Trophoblast cell (in vitro differentiated cells and primary cell): ENCODE measurements at regions not wholly inside any gene's neighbourhood (a gene's known extent, or its start where the extent isn't known, plus 50 kb on each side); places are given as distances from the start of the nearest gene placed in this dataset.

Experiments used
- DNase-seq, 2 donors: peaks; one replicate each; pipeline ENCODE4 v3.0.0-alpha.2; 2016
- H2AFZ ChIP-seq: 2 replicates; pipeline ENCODE4 v1.6.1; 2013; ENCODE audit warnings: low read length, moderate library complexity, mild to moderate bottlenecking; ENCODE audit not compliant: insufficient read depth, poor library complexity
- H2AK5ac ChIP-seq: 2 replicates; pipeline ENCODE4 v1.6.1; 2013; ENCODE audit warnings: mild to moderate bottlenecking, low read length
- H2BK120ac ChIP-seq: 2 replicates; pipeline ENCODE4 v1.6.1; 2013; ENCODE audit warnings: low read length, mild to moderate bottlenecking, moderate library complexity; ENCODE audit not compliant: insufficient read depth, poor library complexity
- H2BK12ac ChIP-seq: 2 replicates; pipeline ENCODE4 v1.6.1; 2013; ENCODE audit warnings: mild to moderate bottlenecking, low read length, moderate library complexity
- H2BK5ac ChIP-seq: 2 replicates; pipeline ENCODE4 v1.6.1; 2013; ENCODE audit warnings: low read length, low read depth, moderate library complexity, mild to moderate bottlenecking; ENCODE audit not compliant: poor library complexity
- H3K14ac ChIP-seq: 2 replicates; pipeline ENCODE4 v1.6.1; 2013; ENCODE audit warnings: mild to moderate bottlenecking, low read length
- H3K18ac ChIP-seq: 2 replicates; pipeline ENCODE4 v1.6.1; 2013; ENCODE audit warnings: mild to moderate bottlenecking, low read length
- H3K23ac ChIP-seq: 2 replicates; pipeline ENCODE4 v1.6.1; 2013; ENCODE audit warnings: low read length
- H3K27ac ChIP-seq: 2 replicates; pipeline ENCODE4 v1.5.1; 2013; ENCODE audit warnings: low read depth, mild to moderate bottlenecking, inconsistent platforms, low read length, moderate library complexity
- H3K27me3 ChIP-seq: 2 replicates; pipeline ENCODE4 v1.6.1; 2013; ENCODE audit warnings: inconsistent platforms, mild to moderate bottlenecking, low read length, moderate library complexity; ENCODE audit not compliant: insufficient read depth
- H3K36me3 ChIP-seq, 2 experiments: 1 replicate in 1 of 2; 2 replicates in 1 of 2; pipeline ENCODE4 v1.6.1; 2013; ENCODE audit warnings: low read length in 2 of 2, mild to moderate bottlenecking in 2 of 2, moderate library complexity in 1 of 2; ENCODE audit not compliant: insufficient read depth in 2 of 2, control insufficient read depth in 1 of 2
- H3K4ac ChIP-seq: 2 replicates; pipeline ENCODE4 v1.6.1; 2013; ENCODE audit warnings: low read depth, mild to moderate bottlenecking, low read length, moderate library complexity
- H3K4me1 ChIP-seq, 2 experiments: 1 replicate in 1 of 2; 2 replicates in 1 of 2; pipeline ENCODE4 v1.6.1; 2013; ENCODE audit warnings: low read length in 2 of 2, mild to moderate bottlenecking in 2 of 2, moderate library complexity in 1 of 2; ENCODE audit not compliant: insufficient read depth in 2 of 2, control insufficient read depth in 1 of 2
- H3K4me2 ChIP-seq: 2 replicates; pipeline ENCODE4 v1.6.1; 2013; ENCODE audit warnings: inconsistent platforms, mild to moderate bottlenecking, low read length, moderate library complexity
- H3K4me3 ChIP-seq: 2 replicates; pipeline ENCODE4 v1.5.1; 2013; ENCODE audit warnings: mild to moderate bottlenecking, low read depth, low read length, inconsistent platforms
- H3K79me1 ChIP-seq: one replicate; pipeline ENCODE4 v1.6.1; 2013; ENCODE audit warnings: low read length
- H3K79me2 ChIP-seq: 2 replicates; pipeline ENCODE4 v1.6.1; 2013; ENCODE audit warnings: low read length, mild to moderate bottlenecking; ENCODE audit not compliant: control insufficient read depth, insufficient read depth, poor library complexity
- H3K9ac ChIP-seq: 2 replicates; pipeline ENCODE4 v1.6.1; 2013; ENCODE audit warnings: mild to moderate bottlenecking, low read length
- H3K9me3 ChIP-seq: 2 replicates; pipeline ENCODE4 v1.6.1; 2013; ENCODE audit warnings: low read depth, mild to moderate bottlenecking, control low read depth, inconsistent platforms, low read length; ENCODE audit not compliant: insufficient read depth
- H4K12ac ChIP-seq: 2 replicates; pipeline ENCODE4 v1.6.1; 2013; ENCODE audit warnings: low read depth, mild to moderate bottlenecking, low read length, moderate library complexity
- H4K8ac ChIP-seq: 2 replicates; pipeline ENCODE4 v1.6.1; 2013; ENCODE audit warnings: low read depth, mild to moderate bottlenecking, low read length, moderate library complexity
- H4K91ac ChIP-seq: one replicate; pipeline ENCODE4 v1.6.1; 2013; ENCODE audit warnings: low read depth, mild to moderate bottlenecking, low read length, moderate library complexity
- WGBS: extraction: QIAGEN DNeasy Blood & Tissue Kit; methylation state at CpG from one replicate; pipeline ENCODE4 v1.1.7; 2013; ENCODE audit warnings: missing lambda C conversion rate; ENCODE audit not compliant: insufficient read length, insufficient coverage; ENCODE audit errors: extremely low coverage; 5-methylcytosine and 5-hydroxymethylcytosine counted together

GRCh38 chr12:89831310-89832095 lies 122.9 kb upstream of the ATP2B1 start:
- peaks cover 0 to 11% of the 10 kb centered on the region in 2 experiments for H3K4me1 ChIP-seq
- H3K27me3 ChIP-seq, result no peaks in the 10 kb centered on the region
- no peak overlapping the region for H3K9ac ChIP-seq
- no peak overlapping the region for H2AK5ac ChIP-seq
- H4K91ac ChIP-seq, result peak overlapping the region; percentile 17
- WGBS, result no CpG with 5 or more reads among the region's 5 CpGs
- no peak overlapping the region for H3K4me3 ChIP-seq
- peak overlapping the region; percentile 83 for H2BK12ac ChIP-seq
- no peak overlapping the region for H3K23ac ChIP-seq
- no peak overlapping the region for H2AFZ ChIP-seq
- no peak overlapping the region for H3K4ac ChIP-seq
- H3K14ac ChIP-seq, result no peak overlapping the region
- no peaks in the 10 kb centered on the region for H3K9me3 ChIP-seq
- DNase-seq, result no peak
- no peak overlapping the region for H3K18ac ChIP-seq
- no peak overlapping the region for H4K8ac ChIP-seq
- no peak overlapping the region for H3K27ac ChIP-seq
- H4K12ac ChIP-seq, result no peak overlapping the region
- no peak overlapping the region for H2BK120ac ChIP-seq
- no peak overlapping the region for H3K4me2 ChIP-seq
- no peaks in the 10 kb centered on the region for H3K36me3 ChIP-seq
- H2BK5ac ChIP-seq, result no peak overlapping the region
- H3K79me2 ChIP-seq, result no peaks in the 10 kb centered on the region
- peaks cover 16% of the 10 kb centered on the region for H3K79me1 ChIP-seq

GRCh38 chr12:89829434-89829975 lies 120.9 kb upstream of the ATP2B1 start:
- H3K79me2 ChIP-seq, result no peaks in the 10 kb centered on the region
- H3K18ac ChIP-seq, result no peak overlapping the region
- no peak overlapping the region for H2BK12ac ChIP-seq
- peak overlapping the region; percentile 95 for H3K27ac ChIP-seq
- H3K4ac ChIP-seq, result no peak overlapping the region
- peak overlapping the region; percentile 37 for H3K4me2 ChIP-seq
- no CpG with 5 or more reads among the region's 2 CpGs for WGBS
- H4K8ac ChIP-seq, result no peak overlapping the region
- peaks cover 26% of the 10 kb centered on the region for H3K79me1 ChIP-seq
- H3K4me3 ChIP-seq, result no peak overlapping the region
- H4K12ac ChIP-seq, result no peak overlapping the region
- no peak overlapping the region for H3K14ac ChIP-seq
- peak overlapping the region; percentile 94 for H2BK120ac ChIP-seq
- no peaks in the 10 kb centered on the region for H3K9me3 ChIP-seq
- no peak overlapping the region for H4K91ac ChIP-seq
- H2BK5ac ChIP-seq, result peak overlapping the region; percentile 98
- H2AK5ac ChIP-seq, result no peak overlapping the region
- DNase-seq, result peak; percentile 36 to 91
- no peaks in the 10 kb centered on the region for H3K27me3 ChIP-seq
- H3K4me1 ChIP-seq, result peaks cover 0 to 15% of the 10 kb centered on the region in 2 experiments
- H3K9ac ChIP-seq, result no peak overlapping the region
- no peaks in the 10 kb centered on the region for H3K36me3 ChIP-seq
- no peak overlapping the region for H2AFZ ChIP-seq
- H3K23ac ChIP-seq, result no peak overlapping the region

- H3K23ac ChIP-seq, result no peak overlapping the region
- no peak overlapping the region for H3K18ac ChIP-seq
- no peak overlapping the region for H2BK5ac ChIP-seq
- H3K14ac ChIP-seq, result no peak overlapping the region
- no peak overlapping the region for H4K8ac ChIP-seq
- no peaks in the 10 kb centered on the region for H3K27me3 ChIP-seq
- peaks cover 26% of the 10 kb centered on the region for H3K79me1 ChIP-seq
- no peak overlapping the region for H3K4me2 ChIP-seq
- H2AFZ ChIP-seq, result no peak overlapping the region
- H3K9ac ChIP-seq, result no peak overlapping the region
- H3K9me3 ChIP-seq, result no peaks in the 10 kb centered on the region
- no peak overlapping the region for H4K12ac ChIP-seq
- no peaks in the 10 kb centered on the region for H3K36me3 ChIP-seq
- H4K91ac ChIP-seq, result no peak overlapping the region
- WGBS, result no CpG with 5 or more reads among the region's 2 CpGs
- no peak for DNase-seq
- no peak overlapping the region for H2BK120ac ChIP-seq
- H2BK12ac ChIP-seq, result no peak overlapping the region
- H3K4me3 ChIP-seq, result no peak overlapping the region
- H3K4me1 ChIP-seq, result peaks cover 0 to 15% of the 10 kb centered on the region in 2 experiments
- H2AK5ac ChIP-seq, result no peak overlapping the region
- no peak overlapping the region for H3K27ac ChIP-seq
- no peaks in the 10 kb centered on the region for H3K79me2 ChIP-seq
- no peak overlapping the region for H3K4ac ChIP-seq
Observed at GRCh38 chr12:89828575-89828974, 119.9 kb upstream of the ATP2B1 start.

- H3K14ac ChIP-seq, result no peak overlapping the region
- H3K36me3 ChIP-seq, result no peaks in the 10 kb centered on the region
- no peak overlapping the region for H4K8ac ChIP-seq
- no peak overlapping the region for H2BK12ac ChIP-seq
- no peaks in the 10 kb centered on the region for H3K79me2 ChIP-seq
- H3K9ac ChIP-seq, result no peak overlapping the region
- peak overlapping the region; percentile 93 for H3K27ac ChIP-seq
- H3K23ac ChIP-seq, result no peak overlapping the region
- H3K4ac ChIP-seq, result no peak overlapping the region
- no peak overlapping the region for H4K12ac ChIP-seq
- H3K4me1 ChIP-seq, result peaks cover 0 to 15% of the 10 kb centered on the region in 2 experiments
- H2AFZ ChIP-seq, result no peak overlapping the region
- no peaks in the 10 kb centered on the region for H3K27me3 ChIP-seq
- no peak overlapping the region for H3K4me2 ChIP-seq
- H2BK5ac ChIP-seq, result peak overlapping the region; percentile 21
- no peak overlapping the region for H2AK5ac ChIP-seq
- no CpG with 5 or more reads among the region's 5 CpGs for WGBS
- peak overlapping the region; percentile 58 for H2BK120ac ChIP-seq
- H3K9me3 ChIP-seq, result no peaks in the 10 kb centered on the region
- H3K18ac ChIP-seq, result no peak overlapping the region
- H3K79me1 ChIP-seq, result peaks cover 28% of the 10 kb centered on the region
- no peak overlapping the region for H4K91ac ChIP-seq
- peak; percentile 2 to 52 for DNase-seq
- no peak overlapping the region for H3K4me3 ChIP-seq
Observed at GRCh38 chr12:89827592-89827991, 119.0 kb upstream of the ATP2B1 start.
